Mucosa of descending colon (tissue), 3 donors: ENCODE measurements at regions not wholly inside any gene's neighbourhood (a gene's known extent, or its start where the extent isn't known, plus 50 kb on each side); places are given as distances from the start of the nearest gene placed in this dataset.

ENCODE experiments used
- ATAC-seq: fragments of 200-7000 bp; cut with Tn5 transposase; one replicate; pipeline ENCODE4 v1.9.1; 2020; ENCODE audit warnings: mild to moderate bottlenecking, moderate library complexity
- DNase-seq, 3 donors: peaks; one replicate each; pipeline ENCODE4 v3.0.0-alpha.2; 2020
- H3K36me3 ChIP-seq: fragments of 200-600 bp; one replicate; pipeline ENCODE4 v1.8.0; 2021; ENCODE audit warnings: low read depth, mild to moderate bottlenecking
- H3K4me1 ChIP-seq: fragments of 200-600 bp; one replicate; pipeline ENCODE4 v1.8.0; 2021; ENCODE audit warnings: low read depth, mild to moderate bottlenecking
- H3K4me3 ChIP-seq: fragments of 200-600 bp; one replicate; pipeline ENCODE4 v1.8.0; 2021; ENCODE audit warnings: mild to moderate bottlenecking
- H3K9me3 ChIP-seq: fragments of 200-600 bp; one replicate; pipeline ENCODE4 v1.8.0; 2021; ENCODE audit warnings: mild to moderate bottlenecking
- intact Hi-C, 2 donors: fragments of 100-400 bp; cut with DNase I in 1 of 2; cut with micrococcal nuclease in 1 of 2; formaldehyde crosslinking; loops; one replicate each; pipeline versions ENCODE4 v1.11.0 to v1.11.1; 2022; cut with DNase I, micrococcal nuclease
- TF ChIP-seq, protein P1 (sequence below): fragments of 200-600 bp; IDR thresholded peaks from one replicate; pipeline ENCODE4 v1.8.0; 2022; ENCODE audit warnings: antibody characterized with exemption, mild to moderate bottlenecking
- donor health status: DM: no; HTN: no; CAD: no; lungs with moderate emphysema.
- donor health status: DM: no; HTN: no; CAD: no.
- donor health status: DM: no; HTN: yes; CAD: no.

DNA sequence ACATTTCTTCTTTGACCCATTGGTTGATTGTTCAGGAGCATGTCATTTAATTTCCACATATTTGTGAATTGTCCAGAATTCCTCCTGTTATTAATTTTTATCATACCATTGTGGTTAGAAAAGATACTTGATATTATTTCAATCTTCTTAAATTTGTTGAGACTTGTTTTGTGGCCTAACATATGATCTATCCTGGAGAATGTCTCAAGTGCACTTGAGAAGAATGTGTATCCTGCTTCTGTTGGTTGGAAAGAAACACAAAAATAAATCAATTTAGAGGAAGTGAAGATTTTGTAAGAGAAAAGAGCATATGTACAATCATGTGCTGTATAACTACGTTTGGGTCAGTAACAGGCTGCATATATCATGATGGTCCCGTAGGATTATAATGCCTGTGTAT, 118.6 kb upstream of the CDC42EP3 start:
- Histone ChIP-seq H3K4me3 (no peak overlapping the region), H3K9me3 (peaks cover 4% of the 10 kb centered on the region), H3K4me1 (peaks cover 9% of the 10 kb centered on the region), H3K36me3 (no peaks in the 10 kb centered on the region)
- TF ChIP-seq, protein P1, sequence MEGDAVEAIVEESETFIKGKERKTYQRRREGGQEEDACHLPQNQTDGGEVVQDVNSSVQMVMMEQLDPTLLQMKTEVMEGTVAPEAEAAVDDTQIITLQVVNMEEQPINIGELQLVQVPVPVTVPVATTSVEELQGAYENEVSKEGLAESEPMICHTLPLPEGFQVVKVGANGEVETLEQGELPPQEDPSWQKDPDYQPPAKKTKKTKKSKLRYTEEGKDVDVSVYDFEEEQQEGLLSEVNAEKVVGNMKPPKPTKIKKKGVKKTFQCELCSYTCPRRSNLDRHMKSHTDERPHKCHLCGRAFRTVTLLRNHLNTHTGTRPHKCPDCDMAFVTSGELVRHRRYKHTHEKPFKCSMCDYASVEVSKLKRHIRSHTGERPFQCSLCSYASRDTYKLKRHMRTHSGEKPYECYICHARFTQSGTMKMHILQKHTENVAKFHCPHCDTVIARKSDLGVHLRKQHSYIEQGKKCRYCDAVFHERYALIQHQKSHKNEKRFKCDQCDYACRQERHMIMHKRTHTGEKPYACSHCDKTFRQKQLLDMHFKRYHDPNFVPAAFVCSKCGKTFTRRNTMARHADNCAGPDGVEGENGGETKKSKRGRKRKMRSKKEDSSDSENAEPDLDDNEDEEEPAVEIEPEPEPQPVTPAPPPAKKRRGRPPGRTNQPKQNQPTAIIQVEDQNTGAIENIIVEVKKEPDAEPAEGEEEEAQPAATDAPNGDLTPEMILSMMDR, result no peak
- intact Hi-C loops, result no loop called here
- ATAC-seq (no peak), DNase-seq (no peak)

DNA sequence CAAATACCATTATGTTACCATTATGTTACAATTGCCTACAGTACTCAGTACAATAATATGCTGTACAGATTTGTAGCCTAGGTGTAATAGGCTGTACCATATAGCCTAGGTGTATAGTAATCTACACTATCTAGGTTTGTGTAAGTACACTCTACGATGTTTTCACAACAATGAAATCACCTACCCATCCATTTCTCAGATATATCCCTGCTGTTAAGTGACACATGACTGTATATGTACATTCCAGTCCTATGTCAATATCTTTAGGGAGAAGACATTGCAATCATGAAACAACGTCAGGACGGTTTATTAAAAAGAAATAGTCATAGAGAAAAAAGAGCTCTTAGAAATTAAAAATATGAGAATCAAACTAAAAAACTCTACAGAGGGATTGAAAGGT, 119.0 kb upstream of the CDC42EP3 start:
- no peak for DNase-seq
- Histone ChIP-seq H3K36me3 (no peaks in the 10 kb centered on the region), H3K4me3 (no peak overlapping the region), H3K9me3 (peaks cover 4% of the 10 kb centered on the region), H3K4me1 (peaks cover 9% of the 10 kb centered on the region)
- peak; percentile 28 for ATAC-seq
- TF ChIP-seq, protein P1, result no peak
- intact Hi-C loops, result no loop called here

DNA sequence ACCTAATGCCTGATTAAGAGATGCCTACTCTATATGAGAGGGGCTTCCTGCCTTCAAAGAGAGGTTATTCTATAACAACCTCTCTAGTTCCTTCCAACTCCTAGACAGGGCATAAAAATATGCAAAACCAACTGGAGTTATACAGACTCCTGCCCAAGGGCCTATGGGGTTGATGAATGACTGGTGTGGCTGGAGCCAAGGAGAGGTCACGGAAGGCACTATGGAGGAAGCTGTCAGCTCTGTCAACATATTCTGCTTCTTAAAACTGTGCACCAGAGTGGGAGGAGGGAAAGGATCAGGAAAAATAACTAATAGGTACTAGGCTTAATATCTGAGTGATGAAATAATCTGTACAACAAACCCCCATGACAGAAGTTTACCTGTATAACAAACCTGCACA, 120.9 kb upstream of the CDC42EP3 start:
- Histone ChIP-seq H3K9me3 (peaks cover 4% of the 10 kb centered on the region), H3K36me3 (no peaks in the 10 kb centered on the region), H3K4me3 (no peak overlapping the region), H3K4me1 (no peaks in the 10 kb centered on the region)
- intact Hi-C loops, result no loop called here
- TF ChIP-seq, protein P1, result no peak
- ATAC-seq, result no peak
- DNase-seq, result no peak

DNA sequence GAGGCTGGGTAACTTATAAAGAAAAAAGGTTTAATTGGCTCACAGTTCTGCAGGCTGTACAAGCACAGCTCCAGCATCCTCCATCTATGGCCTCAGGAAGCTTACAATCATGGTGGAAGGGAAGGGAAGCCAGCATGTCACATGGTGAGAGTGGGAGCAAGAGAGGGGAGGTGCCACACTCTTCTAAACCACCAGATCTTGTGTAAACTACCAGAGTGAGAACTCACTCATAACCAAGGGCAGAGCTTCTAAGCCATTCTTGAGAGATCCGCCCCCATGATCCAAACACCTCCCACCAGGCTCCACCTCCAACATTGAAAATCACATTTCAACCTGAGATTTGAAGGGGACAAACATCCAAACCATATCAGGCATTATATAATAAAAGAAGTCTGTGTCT, 121.6 kb upstream of the CDC42EP3 start:
- TF ChIP-seq, protein P1, result no peak
- Histone ChIP-seq H3K4me1 (no peaks in the 10 kb centered on the region), H3K4me3 (no peak overlapping the region)

DNA sequence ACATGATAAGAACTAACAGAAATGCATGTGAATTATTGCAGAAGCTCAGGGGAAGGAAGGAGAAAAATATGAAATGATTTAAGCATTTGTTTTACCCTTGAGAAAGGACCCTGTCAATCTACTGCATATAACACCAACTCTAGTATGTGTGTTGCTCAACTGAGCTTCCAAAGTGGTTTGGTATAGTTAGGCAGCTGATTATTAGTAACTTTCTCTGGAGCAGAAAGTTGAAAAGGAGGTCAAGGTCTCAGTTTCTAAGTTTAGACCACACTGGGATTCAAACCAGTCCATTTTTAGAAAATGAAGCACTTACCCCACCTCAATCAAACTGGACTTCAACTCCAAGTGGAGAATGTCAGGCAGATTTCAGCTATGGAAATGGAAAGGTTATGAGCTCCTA, 123.3 kb upstream of the CDC42EP3 start:
- ATAC-seq (no peak), DNase-seq (no peak)
- intact Hi-C loops, result no loop called here
- H3K4me1 ChIP-seq, result no peaks in the 10 kb centered on the region
- H3K36me3 ChIP-seq, result no peaks in the 10 kb centered on the region
- TF ChIP-seq, protein P1, result no peak
- no peaks in the 10 kb centered on the region for H3K9me3 ChIP-seq
- no peak overlapping the region for H3K4me3 ChIP-seq

More for the DNA sequence above, 121.6 kb upstream of the CDC42EP3 start:
- ATAC-seq (no peak), DNase-seq (no peak)
- H3K9me3 ChIP-seq, result peaks cover 4% of the 10 kb centered on the region
- no peaks in the 10 kb centered on the region for H3K36me3 ChIP-seq
- intact Hi-C loops, result no loop called here

DNA sequence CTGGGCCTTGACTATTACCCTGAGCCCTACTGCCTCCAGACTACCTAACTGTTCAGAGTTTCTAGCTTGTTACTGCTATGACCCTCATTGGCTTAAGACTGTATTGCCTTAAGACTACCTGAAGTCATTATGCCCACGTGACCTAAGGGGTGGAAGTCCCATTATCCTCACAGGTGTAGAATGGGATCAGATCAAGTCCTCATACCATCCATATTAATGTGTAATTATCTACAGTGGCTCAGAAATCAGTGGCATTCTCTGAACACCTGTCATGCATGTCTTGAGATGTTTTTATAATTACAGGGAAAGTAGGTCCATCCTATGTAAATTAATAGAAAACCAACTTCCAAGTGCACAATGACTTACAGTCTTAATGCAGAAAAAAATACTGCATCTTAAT, 124.0 kb upstream of the CDC42EP3 start:
- DNase-seq (no peak), ATAC-seq (no peak)
- Histone ChIP-seq H3K36me3 (no peaks in the 10 kb centered on the region), H3K9me3 (no peaks in the 10 kb centered on the region), H3K4me1 (no peaks in the 10 kb centered on the region), H3K4me3 (no peak overlapping the region)
- TF ChIP-seq, protein P1, result no peak
- intact Hi-C loops, result no loop called here
